Fibroblast of lung (primary cell): ENCODE measurements at regions not wholly inside any gene's neighbourhood (a gene's known extent, or its start where the extent isn't known, plus 50 kb on each side); places are given as distances from the start of the nearest gene placed in this dataset.

Experiments
- EZH2 ChIP-seq: IDR thresholded peaks from 2 replicates; pipeline ENCODE4 v1.5.1; 2012; ENCODE audit warnings: low read length, control low read depth, mild to moderate bottlenecking; ENCODE audit errors: missing control alignments
- TF ChIP-seq, protein P1 (sequence below), 2 donors: IDR thresholded peaks in 1 of 2; conservative IDR thresholded peaks in 1 of 2; 1 replicate in 1 of 2; 2 replicates in 1 of 2; pipeline ENCODE4 v1.5.1; 2011 to 2012; ENCODE audit warnings: low read length in 2 of 2, control low read depth in 1 of 2, inconsistent platforms in 1 of 2, low read depth in 1 of 2, mild to moderate bottlenecking in 1 of 2

DNA sequence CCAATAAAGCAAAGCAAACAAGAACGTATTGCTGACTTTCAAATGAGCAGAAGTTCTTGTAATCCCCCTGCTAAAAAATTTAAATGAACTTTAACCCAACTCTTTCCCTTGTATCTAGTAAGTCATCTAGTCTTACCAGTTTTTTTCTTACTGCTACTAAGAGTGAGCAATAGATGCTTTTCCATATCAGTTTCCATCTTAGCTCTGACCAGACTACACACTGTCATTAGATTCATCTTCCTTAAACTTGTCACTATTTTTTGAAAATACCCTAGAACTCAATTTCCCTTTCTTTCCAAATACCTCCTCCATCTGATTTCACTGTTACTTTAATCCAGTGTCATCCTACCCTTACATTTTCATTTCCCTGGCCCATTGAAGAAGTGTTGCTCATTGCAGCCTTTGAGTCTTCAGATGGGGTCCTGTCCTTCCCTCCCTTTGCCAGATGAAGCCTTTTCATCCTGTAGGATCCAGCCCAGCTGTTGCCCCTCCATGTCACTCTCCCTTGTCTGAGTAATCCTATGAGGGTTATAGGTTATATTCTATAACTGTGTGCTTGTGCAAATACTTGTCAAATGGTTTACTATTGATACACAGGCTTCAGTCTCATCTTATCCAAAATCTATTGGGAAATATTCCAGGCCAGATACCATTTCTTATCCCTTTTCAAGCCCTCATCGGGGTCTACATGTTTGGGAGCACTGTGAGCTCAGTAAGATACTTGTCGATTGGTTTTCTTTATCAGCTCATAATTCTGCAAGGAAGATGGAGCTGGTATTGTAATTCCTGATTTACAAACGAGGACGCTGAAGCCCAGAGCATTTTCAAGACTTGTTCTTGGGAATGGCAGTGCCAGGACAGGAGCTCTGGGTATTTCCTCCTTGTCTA, 51.5 kb upstream of the ITGB1 start:
- TF ChIP-seq, protein P1, sequence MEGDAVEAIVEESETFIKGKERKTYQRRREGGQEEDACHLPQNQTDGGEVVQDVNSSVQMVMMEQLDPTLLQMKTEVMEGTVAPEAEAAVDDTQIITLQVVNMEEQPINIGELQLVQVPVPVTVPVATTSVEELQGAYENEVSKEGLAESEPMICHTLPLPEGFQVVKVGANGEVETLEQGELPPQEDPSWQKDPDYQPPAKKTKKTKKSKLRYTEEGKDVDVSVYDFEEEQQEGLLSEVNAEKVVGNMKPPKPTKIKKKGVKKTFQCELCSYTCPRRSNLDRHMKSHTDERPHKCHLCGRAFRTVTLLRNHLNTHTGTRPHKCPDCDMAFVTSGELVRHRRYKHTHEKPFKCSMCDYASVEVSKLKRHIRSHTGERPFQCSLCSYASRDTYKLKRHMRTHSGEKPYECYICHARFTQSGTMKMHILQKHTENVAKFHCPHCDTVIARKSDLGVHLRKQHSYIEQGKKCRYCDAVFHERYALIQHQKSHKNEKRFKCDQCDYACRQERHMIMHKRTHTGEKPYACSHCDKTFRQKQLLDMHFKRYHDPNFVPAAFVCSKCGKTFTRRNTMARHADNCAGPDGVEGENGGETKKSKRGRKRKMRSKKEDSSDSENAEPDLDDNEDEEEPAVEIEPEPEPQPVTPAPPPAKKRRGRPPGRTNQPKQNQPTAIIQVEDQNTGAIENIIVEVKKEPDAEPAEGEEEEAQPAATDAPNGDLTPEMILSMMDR (conservative IDR thresholded peaks at IDR 0.05 in 1 of 2, IDR thresholded peaks at IDR 0.05 in 1 of 2; ENCODE audit: low read depth in 1 of 2, low read length in 2 of 2), result no peak
- no peak for TF ChIP-seq EZH2
